Breast epithelium (tissue), 4 donors: ENCODE measurements at regions not wholly inside any gene's neighbourhood (a gene's known extent, or its start where the extent isn't known, plus 50 kb on each side); places are given as distances from the start of the nearest gene placed in this dataset.

Experiments used
- DNase-seq, 2 donors: peaks; one replicate each; pipeline ENCODE4 v3.0.0-alpha.2; 2019; ENCODE audit warnings: low spot score in 2 of 2
- H3K27ac ChIP-seq, 2 donors: fragments of 200-600 bp; sonication (generic) in 1 of 2; one replicate each; pipeline ENCODE4 v1.5.1; 2016 to 2019; ENCODE audit warnings: mild to moderate bottlenecking in 1 of 2
- H3K27me3 ChIP-seq, 2 donors: fragments of 200-600 bp; sonication (generic) in 1 of 2; one replicate each; pipeline versions ENCODE4 v1.5.1 to v1.6.0; 2017 to 2019; ENCODE audit warnings: control low read depth in 1 of 2, mild to moderate bottlenecking in 1 of 2
- H3K36me3 ChIP-seq: fragments of 200-600 bp; one replicate; pipeline ENCODE4 v1.5.1; 2019
- H3K4me1 ChIP-seq, 2 donors: fragments of 200-600 bp; sonication (generic); one replicate each; pipeline ENCODE4 v1.5.1; 2016 to 2019; ENCODE audit warnings: control low read depth in 1 of 2
- H3K4me3 ChIP-seq, 3 donors: fragments of 200-600 bp; sonication (generic); 1 replicate in 2 of 3; 2 replicates in 1 of 3; pipeline ENCODE4 v1.5.1; 2016 to 2019; ENCODE audit warnings: mild to moderate bottlenecking in 3 of 3, moderate library complexity in 2 of 3
- H3K9me3 ChIP-seq, 2 donors: fragments of 200-600 bp; sonication (generic) in 1 of 2; one replicate each; pipeline ENCODE4 v1.5.1; 2016 to 2019; ENCODE audit warnings: control low read depth in 1 of 2
- POLR2A ChIP-seq: fragments of 450-650 bp; IDR thresholded peaks from one replicate; pipeline ENCODE4 v1.6.1; 2016; ENCODE audit warnings: antibody characterized with exemption, mild to moderate bottlenecking, moderate library complexity
- POLR2AphosphoS5 ChIP-seq, 3 donors: sonication (generic); formaldehyde crosslinking; IDR thresholded peaks; one replicate each; pipeline ENCODE4 v1.6.1; 2017; ENCODE audit warnings: antibody characterized with exemption in 3 of 3
- intact Hi-C: fragments of 100-400 bp; cut with DNase I; formaldehyde crosslinking; loops from one replicate; pipeline ENCODE4 v1.15.1; 2023; ENCODE audit warnings: low total_unique reads
- TF ChIP-seq, protein P1 (sequence below), 3 donors: fragments of 450-650 bp; IDR thresholded peaks; one replicate each; pipeline ENCODE4 v1.5.1; 2016 to 2017; ENCODE audit warnings: antibody characterized with exemption in 3 of 3, mild to moderate bottlenecking in 3 of 3, moderate library complexity in 3 of 3

DNA sequence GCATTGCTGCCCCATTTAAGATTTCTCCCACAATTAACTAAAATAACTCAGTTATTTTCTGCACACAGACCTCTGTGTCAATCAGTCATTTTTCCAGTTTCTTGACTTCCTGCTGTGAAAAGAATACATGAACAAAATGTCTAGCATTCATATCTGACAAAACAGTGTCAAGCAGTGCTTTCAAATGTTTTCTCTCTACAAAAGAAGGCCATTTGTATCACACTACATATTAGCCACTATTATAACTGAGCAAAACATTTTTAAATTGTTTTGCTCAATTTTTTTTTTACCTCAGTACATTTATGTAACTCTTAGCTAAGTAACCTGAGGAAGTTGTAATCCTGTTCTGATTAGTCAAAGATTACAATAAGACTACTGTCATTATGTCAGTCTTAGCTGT is 1498.5 kb upstream of the PRMT6 start:
- Histone ChIP-seq H3K9me3 (peaks cover 0 to 5% of the 10 kb centered on the region in 2 donors), H3K4me3 (no peak overlapping the region), H3K27ac (no peak overlapping the region), H3K36me3 (no peaks in the 10 kb centered on the region), H3K27me3 (no peaks in the 10 kb centered on the region), H3K4me1 (no peaks in the 10 kb centered on the region)
- no peak for DNase-seq
- intact Hi-C loops, result no loop called here
- TF ChIP-seq POLR2AphosphoS5 (IDR thresholded peaks at IDR 0.05) (no peak), POLR2A (no peak)
- TF ChIP-seq, protein P1, sequence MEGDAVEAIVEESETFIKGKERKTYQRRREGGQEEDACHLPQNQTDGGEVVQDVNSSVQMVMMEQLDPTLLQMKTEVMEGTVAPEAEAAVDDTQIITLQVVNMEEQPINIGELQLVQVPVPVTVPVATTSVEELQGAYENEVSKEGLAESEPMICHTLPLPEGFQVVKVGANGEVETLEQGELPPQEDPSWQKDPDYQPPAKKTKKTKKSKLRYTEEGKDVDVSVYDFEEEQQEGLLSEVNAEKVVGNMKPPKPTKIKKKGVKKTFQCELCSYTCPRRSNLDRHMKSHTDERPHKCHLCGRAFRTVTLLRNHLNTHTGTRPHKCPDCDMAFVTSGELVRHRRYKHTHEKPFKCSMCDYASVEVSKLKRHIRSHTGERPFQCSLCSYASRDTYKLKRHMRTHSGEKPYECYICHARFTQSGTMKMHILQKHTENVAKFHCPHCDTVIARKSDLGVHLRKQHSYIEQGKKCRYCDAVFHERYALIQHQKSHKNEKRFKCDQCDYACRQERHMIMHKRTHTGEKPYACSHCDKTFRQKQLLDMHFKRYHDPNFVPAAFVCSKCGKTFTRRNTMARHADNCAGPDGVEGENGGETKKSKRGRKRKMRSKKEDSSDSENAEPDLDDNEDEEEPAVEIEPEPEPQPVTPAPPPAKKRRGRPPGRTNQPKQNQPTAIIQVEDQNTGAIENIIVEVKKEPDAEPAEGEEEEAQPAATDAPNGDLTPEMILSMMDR (IDR thresholded peaks at IDR 0.05), result no peak

DNA sequence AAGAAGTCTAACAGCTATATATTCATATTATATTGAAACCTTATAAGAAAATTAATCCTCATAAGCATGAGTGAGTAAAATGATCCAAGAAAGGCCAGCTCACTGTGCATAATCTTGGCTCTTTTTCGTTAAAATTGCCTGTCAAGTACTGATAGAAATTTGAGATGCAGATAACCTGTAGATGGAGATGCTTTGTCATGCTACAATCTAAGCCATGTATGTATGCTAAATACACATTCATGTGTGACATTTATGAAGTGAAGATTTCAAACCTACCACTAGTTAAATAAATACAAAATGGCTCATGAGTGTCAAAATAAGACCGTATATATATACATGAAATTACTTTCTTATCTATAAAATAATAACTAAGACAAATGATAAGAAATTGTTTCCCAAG is 1491.5 kb upstream of the PRMT6 start:
- intact Hi-C loops, result no loop called here
- H3K4me3 ChIP-seq, result no peak overlapping the region
- no peak overlapping the region for H3K27ac ChIP-seq
- no peaks in the 10 kb centered on the region for H3K4me1 ChIP-seq
- no peaks in the 10 kb centered on the region for H3K27me3 ChIP-seq
- H3K36me3 ChIP-seq, result no peaks in the 10 kb centered on the region
- no peak for DNase-seq
- H3K9me3 ChIP-seq, result peaks cover 0 to 10% of the 10 kb centered on the region in 2 donors
- TF ChIP-seq POLR2A (no peak), POLR2AphosphoS5 (IDR thresholded peaks at IDR 0.05) (no peak)
- TF ChIP-seq, protein P1 (IDR thresholded peaks at IDR 0.05), result no peak

DNA sequence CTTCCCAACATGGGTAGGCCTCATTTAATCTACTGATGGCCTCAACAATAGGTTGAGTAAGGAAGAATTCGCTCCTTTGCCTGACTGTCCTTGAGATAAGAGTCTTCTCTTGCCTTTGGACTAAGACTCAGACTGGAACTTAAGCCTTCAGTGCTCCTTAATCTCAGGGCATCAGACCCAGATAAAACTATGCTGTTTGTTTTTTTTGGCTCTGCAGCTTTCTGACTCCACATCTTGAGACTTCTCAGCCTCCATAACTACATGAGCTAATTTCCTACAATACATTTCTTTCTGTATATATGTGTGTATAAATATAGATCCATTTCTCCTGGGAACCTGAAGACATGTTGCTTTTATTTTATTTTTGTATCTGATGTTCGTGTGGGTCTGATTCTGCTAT is 1470.7 kb upstream of the PRMT6 start:
- TF ChIP-seq, protein P1 (IDR thresholded peaks at IDR 0.05), result no peak
- TF ChIP-seq POLR2AphosphoS5 (IDR thresholded peaks at IDR 0.05), result no peak
- TF ChIP-seq POLR2A, result no peak
- no peak overlapping the region for H3K27ac ChIP-seq
- H3K4me3 ChIP-seq, result no peak overlapping the region
- intact Hi-C loops, result no loop called here
- DNase-seq, result no peak
- H3K9me3 ChIP-seq, result no peaks in the 10 kb centered on the region
- no peaks in the 10 kb centered on the region for H3K36me3 ChIP-seq
- H3K4me1 ChIP-seq, result no peaks in the 10 kb centered on the region
- H3K27me3 ChIP-seq, result no peaks in the 10 kb centered on the region

DNA sequence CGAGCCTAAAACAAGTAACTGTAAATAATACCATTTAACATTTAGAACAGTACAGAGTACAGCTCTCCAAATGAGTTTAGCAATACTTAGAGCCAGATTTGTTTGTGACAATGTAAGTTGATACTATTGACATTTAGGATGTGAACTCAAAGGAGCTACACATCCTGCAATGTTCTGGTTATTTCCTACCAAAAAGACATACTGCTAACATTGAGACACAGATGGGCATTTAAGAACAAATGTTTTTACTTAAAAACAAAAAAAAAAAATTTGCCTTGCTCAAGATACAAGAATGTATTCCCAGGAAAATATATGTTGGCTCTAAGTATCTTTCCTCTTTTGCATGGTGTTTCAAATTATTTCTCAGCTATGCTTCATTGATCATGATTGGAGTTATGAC is 1464.8 kb upstream of the PRMT6 start:
- Histone ChIP-seq H3K36me3 (no peaks in the 10 kb centered on the region), H3K4me1 (no peaks in the 10 kb centered on the region), H3K4me3 (no peak overlapping the region), H3K27ac (no peak overlapping the region), H3K9me3 (no peaks in the 10 kb centered on the region), H3K27me3 (no peaks in the 10 kb centered on the region)
- DNase-seq, result no peak
- TF ChIP-seq POLR2AphosphoS5 (IDR thresholded peaks at IDR 0.05), result no peak
- no peak for TF ChIP-seq POLR2A
- TF ChIP-seq, protein P1 (IDR thresholded peaks at IDR 0.05), result no peak
- intact Hi-C loops, result no loop called here

DNA sequence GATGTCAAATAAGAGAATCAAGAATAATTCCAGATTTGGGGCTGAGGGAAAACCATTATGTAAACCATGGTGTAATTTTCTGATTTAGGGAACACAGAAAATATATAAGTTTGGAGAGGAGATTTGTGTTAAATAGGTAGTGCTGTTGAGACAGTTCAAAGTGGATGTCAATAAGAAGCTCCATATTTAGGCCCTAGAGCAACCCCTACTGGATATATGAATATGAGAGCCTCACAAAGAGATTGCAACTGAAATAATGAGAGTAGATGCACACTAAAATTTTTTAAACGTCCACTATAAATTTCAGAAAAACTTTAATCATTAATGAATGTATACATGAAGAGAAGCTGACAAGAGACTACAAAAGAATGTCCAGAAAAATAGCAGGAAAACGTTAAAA is 1447.8 kb upstream of the PRMT6 start:
- no peaks in the 10 kb centered on the region for H3K9me3 ChIP-seq
- no peaks in the 10 kb centered on the region for H3K27me3 ChIP-seq
- no peak overlapping the region for H3K27ac ChIP-seq
- no peak for DNase-seq
- TF ChIP-seq, protein P1 (IDR thresholded peaks at IDR 0.05), result peak in 1 of 3 donors; percentile 14
- TF ChIP-seq POLR2AphosphoS5 (IDR thresholded peaks at IDR 0.05), result no peak
- no peak for TF ChIP-seq POLR2A
- H3K36me3 ChIP-seq, result no peaks in the 10 kb centered on the region
- H3K4me3 ChIP-seq, result no peak overlapping the region
- H3K4me1 ChIP-seq, result no peaks in the 10 kb centered on the region
- intact Hi-C loops, result no loop called here
